Astrocyte (in vitro differentiated cells and primary cell): ENCODE measurements at regions not wholly inside any gene's neighbourhood (a gene's known extent, or its start where the extent isn't known, plus 50 kb on each side); places are given as distances from the start of the nearest gene placed in this dataset.

ENCODE experiments used
- EZH2 ChIP-seq: IDR thresholded peaks from 2 replicates; pipeline ENCODE4 v1.6.1; 2012; ENCODE audit warnings: mild to moderate bottlenecking, low read length, inconsistent platforms; ENCODE audit not compliant: insufficient read depth
- TF ChIP-seq, protein P1 (sequence below): IDR thresholded peaks from 2 replicates; pipeline ENCODE4 v1.5.1; 2011; ENCODE audit warnings: low read depth, mild to moderate bottlenecking, inconsistent platforms, low read length, moderate library complexity; ENCODE audit not compliant: insufficient read depth

DNA sequence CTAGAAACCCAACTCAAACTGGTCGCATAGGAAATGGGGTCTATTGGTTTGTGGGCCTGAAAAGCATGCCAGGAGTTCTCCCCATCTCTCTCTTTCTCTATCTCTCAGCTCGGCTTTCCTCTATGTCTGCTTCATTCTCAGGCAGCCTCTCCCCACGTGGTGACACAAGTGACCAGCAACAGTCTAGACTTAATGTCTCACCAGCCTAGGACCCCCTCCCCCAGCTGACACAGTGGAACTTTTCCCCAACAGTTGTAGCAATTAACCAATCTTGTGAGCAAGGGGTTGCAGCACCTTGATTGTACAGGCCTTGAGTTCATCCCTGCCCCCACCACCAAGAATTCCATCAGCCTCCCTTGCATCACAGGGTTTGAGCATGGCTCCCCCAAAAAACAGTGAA is 159.8 kb upstream of the KIT start:
- TF ChIP-seq, protein P1, sequence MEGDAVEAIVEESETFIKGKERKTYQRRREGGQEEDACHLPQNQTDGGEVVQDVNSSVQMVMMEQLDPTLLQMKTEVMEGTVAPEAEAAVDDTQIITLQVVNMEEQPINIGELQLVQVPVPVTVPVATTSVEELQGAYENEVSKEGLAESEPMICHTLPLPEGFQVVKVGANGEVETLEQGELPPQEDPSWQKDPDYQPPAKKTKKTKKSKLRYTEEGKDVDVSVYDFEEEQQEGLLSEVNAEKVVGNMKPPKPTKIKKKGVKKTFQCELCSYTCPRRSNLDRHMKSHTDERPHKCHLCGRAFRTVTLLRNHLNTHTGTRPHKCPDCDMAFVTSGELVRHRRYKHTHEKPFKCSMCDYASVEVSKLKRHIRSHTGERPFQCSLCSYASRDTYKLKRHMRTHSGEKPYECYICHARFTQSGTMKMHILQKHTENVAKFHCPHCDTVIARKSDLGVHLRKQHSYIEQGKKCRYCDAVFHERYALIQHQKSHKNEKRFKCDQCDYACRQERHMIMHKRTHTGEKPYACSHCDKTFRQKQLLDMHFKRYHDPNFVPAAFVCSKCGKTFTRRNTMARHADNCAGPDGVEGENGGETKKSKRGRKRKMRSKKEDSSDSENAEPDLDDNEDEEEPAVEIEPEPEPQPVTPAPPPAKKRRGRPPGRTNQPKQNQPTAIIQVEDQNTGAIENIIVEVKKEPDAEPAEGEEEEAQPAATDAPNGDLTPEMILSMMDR: no peak
- no peak for TF ChIP-seq EZH2
